GM12878 (cell line): ENCODE measurements at regions not wholly inside any gene's neighbourhood (a gene's known extent, or its start where the extent isn't known, plus 50 kb on each side); places are given as distances from the start of the nearest gene placed in this dataset.

Source experiments
- ATAC-seq: fragments of 200-7000 bp; cut with Tn5 transposase; 3 replicates; pipeline ENCODE4 v1.9.1; 2020; ENCODE audit warnings: mild to moderate bottlenecking, moderate library complexity
- BruUV-seq: library from RNA; stranded (reverse); fragments of 400-500 nt; replicated peaks from 2 replicates; lab custom pipeline; 2021; lab: Mats Ljungman, UMichigan
- CTCF ChIA-PET: fragments of 300-600 bp; sonication (Branson Sonifier 250); formaldehyde crosslinking; extraction: SDS; loops from one replicate; lab custom pipeline; 2021; ENCODE audit warnings: inconsistent platforms; lab: Yijun Ruan, JAX
- POLR2A ChIA-PET: fragments of 350-600 bp; formaldehyde crosslinking; extraction: SDS; loops from one replicate; lab custom pipeline; 2021; ENCODE audit warnings: inconsistent platforms; lab: Charles Lee
- RAD21 ChIA-PET: fragments of 300-600 bp; sonication (Branson Sonifier 250); formaldehyde crosslinking; loops from one replicate; lab custom pipeline; 2023; ENCODE audit warnings: antibody characterized with exemption; ENCODE audit not compliant: unreplicated experiment; lab: Charles Lee
- SMC1A ChIA-PET: fragments of 300-600 bp; sonication (Branson Sonifier 250); formaldehyde crosslinking; loops from one replicate; lab custom pipeline; 2023; ENCODE audit not compliant: unreplicated experiment, uncharacterized antibody; lab: Charles Lee
- DNase-seq: peaks from one replicate; pipeline ENCODE4 v3.0.0-alpha.2; 2011; ENCODE audit warnings: low read depth, low spot score
- FAIRE-seq: peaks from 3 replicates; lab custom pipeline; 2011; peaks lifted over from hg19 to GRCh38; lab: Jason Lieb, UNC
- H2AFZ ChIP-seq: 2 replicates; pipeline ENCODE4 v1.6.0; 2011; ENCODE audit warnings: low read depth, low read length, control low read depth; ENCODE audit not compliant: control insufficient read depth
- H3K27ac ChIP-seq: 2 replicates; pipeline ENCODE4 v1.5.1; 2011; ENCODE audit warnings: control low read depth; ENCODE audit not compliant: control insufficient read depth, insufficient read depth
- H3K27me3 ChIP-seq, 2 experiments: replicated peaks in 1 of 2; 2 replicates each; pipeline versions ENCODE4 v1.6.0 to v1.6.1; 2011; ENCODE audit warnings: low read length in 1 of 2; ENCODE audit not compliant: control insufficient read depth in 2 of 2, insufficient read depth in 2 of 2
- H3K36me3 ChIP-seq, 2 experiments: 2 replicates each; pipeline ENCODE4 v1.5.1; 2011; ENCODE audit warnings: low read length in 1 of 2; ENCODE audit not compliant: control insufficient read depth in 2 of 2, insufficient read depth in 2 of 2
- H3K4me1 ChIP-seq: 2 replicates; pipeline ENCODE4 v1.6.1; 2011; ENCODE audit warnings: mild to moderate bottlenecking, low read length, moderate library complexity, mixed read lengths; ENCODE audit not compliant: control insufficient read depth, insufficient read depth
- H3K4me2 ChIP-seq: 2 replicates; pipeline ENCODE4 v1.6.0; 2011; ENCODE audit warnings: control low read depth; ENCODE audit not compliant: control insufficient read depth, insufficient read depth
- H3K4me3 ChIP-seq: fragments of 200-600 bp; sonication (generic); 2 replicates; pipeline ENCODE4 v1.5.1; 2016
- H3K79me2 ChIP-seq: 2 replicates; pipeline ENCODE4 v1.6.0; 2011; ENCODE audit warnings: low read length; ENCODE audit not compliant: control insufficient read depth, insufficient read depth
- H3K9ac ChIP-seq: 2 replicates; pipeline ENCODE4 v1.8.0; 2011; ENCODE audit warnings: low read length, control low read depth, mixed read lengths; ENCODE audit not compliant: control insufficient read depth, insufficient read depth
- H3K9me3 ChIP-seq: replicated peaks from 3 replicates; pipeline ENCODE4 v1.5.1; 2011; ENCODE audit warnings: mild to moderate bottlenecking, low read length; ENCODE audit not compliant: control insufficient read depth, insufficient read depth
- H4K20me1 ChIP-seq: 2 replicates; pipeline ENCODE4 v1.6.0; 2011; ENCODE audit not compliant: control insufficient read depth, insufficient read depth
- FOXM1 ChIP-seq: IDR thresholded peaks from 2 replicates; pipeline ENCODE4 v1.6.1; 2012; ENCODE audit warnings: low read depth, mild to moderate bottlenecking, inconsistent platforms, low read length, moderate library complexity
- ZNF622 ChIP-seq: fragments of 450-650 bp; IDR thresholded peaks from 2 replicates; pipeline ENCODE4 v1.6.1; 2017; ENCODE audit warnings: mild to moderate bottlenecking, inconsistent platforms
- WGBS: methylation state at CpG from one replicate; pipeline ENCODE4 v1.1.6; 2016; ENCODE audit warnings: low lambda C conversion rate; ENCODE audit not compliant: insufficient replicate concordance, insufficient coverage; ENCODE audit errors: missing lambda C conversion rate; 5-methylcytosine and 5-hydroxymethylcytosine counted together
- in situ Hi-C: fragments of 300-500 bp; cut with MboI; formaldehyde crosslinking; loops from 9 replicates; pipeline ENCODE4 v1.14.3; 2018; ENCODE audit warnings: mixed read lengths
- intact Hi-C: fragments of 100-400 bp; cut with micrococcal nuclease; formaldehyde crosslinking; loops from one replicate; pipeline ENCODE4 v1.14.2; 2022; ENCODE audit not compliant: unreplicated experiment
- TF ChIP-seq, protein P1 (sequence below): IDR thresholded peaks from 2 replicates; pipeline ENCODE4 v1.6.1; 2011; ENCODE audit warnings: borderline replicate concordance, low read depth, mild to moderate bottlenecking, moderate library complexity, low read length; ENCODE audit not compliant: insufficient read depth, poor library complexity, severe bottlenecking
- TF ChIP-seq, protein P2 (sequence below): IDR thresholded peaks from 2 replicates; pipeline ENCODE4 v1.6.1; 2012; ENCODE audit warnings: improper control_type of control experiment, low read depth, low read length; ENCODE audit not compliant: insufficient replicate concordance

- TF ChIP-seq, protein P1, sequence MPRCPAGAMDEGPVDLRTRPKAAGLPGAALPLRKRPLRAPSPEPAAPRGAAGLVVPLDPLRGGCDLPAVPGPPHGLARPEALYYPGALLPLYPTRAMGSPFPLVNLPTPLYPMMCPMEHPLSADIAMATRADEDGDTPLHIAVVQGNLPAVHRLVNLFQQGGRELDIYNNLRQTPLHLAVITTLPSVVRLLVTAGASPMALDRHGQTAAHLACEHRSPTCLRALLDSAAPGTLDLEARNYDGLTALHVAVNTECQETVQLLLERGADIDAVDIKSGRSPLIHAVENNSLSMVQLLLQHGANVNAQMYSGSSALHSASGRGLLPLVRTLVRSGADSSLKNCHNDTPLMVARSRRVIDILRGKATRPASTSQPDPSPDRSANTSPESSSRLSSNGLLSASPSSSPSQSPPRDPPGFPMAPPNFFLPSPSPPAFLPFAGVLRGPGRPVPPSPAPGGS = no peak
- TF ChIP-seq, protein P2, sequence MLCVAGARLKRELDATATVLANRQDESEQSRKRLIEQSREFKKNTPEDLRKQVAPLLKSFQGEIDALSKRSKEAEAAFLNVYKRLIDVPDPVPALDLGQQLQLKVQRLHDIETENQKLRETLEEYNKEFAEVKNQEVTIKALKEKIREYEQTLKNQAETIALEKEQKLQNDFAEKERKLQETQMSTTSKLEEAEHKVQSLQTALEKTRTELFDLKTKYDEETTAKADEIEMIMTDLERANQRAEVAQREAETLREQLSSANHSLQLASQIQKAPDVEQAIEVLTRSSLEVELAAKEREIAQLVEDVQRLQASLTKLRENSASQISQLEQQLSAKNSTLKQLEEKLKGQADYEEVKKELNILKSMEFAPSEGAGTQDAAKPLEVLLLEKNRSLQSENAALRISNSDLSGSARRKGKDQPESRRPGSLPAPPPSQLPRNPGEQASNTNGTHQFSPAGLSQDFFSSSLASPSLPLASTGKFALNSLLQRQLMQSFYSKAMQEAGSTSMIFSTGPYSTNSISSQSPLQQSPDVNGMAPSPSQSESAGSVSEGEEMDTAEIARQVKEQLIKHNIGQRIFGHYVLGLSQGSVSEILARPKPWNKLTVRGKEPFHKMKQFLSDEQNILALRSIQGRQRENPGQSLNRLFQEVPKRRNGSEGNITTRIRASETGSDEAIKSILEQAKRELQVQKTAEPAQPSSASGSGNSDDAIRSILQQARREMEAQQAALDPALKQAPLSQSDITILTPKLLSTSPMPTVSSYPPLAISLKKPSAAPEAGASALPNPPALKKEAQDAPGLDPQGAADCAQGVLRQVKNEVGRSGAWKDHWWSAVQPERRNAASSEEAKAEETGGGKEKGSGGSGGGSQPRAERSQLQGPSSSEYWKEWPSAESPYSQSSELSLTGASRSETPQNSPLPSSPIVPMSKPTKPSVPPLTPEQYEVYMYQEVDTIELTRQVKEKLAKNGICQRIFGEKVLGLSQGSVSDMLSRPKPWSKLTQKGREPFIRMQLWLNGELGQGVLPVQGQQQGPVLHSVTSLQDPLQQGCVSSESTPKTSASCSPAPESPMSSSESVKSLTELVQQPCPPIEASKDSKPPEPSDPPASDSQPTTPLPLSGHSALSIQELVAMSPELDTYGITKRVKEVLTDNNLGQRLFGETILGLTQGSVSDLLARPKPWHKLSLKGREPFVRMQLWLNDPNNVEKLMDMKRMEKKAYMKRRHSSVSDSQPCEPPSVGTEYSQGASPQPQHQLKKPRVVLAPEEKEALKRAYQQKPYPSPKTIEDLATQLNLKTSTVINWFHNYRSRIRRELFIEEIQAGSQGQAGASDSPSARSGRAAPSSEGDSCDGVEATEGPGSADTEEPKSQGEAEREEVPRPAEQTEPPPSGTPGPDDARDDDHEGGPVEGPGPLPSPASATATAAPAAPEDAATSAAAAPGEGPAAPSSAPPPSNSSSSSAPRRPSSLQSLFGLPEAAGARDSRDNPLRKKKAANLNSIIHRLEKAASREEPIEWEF = no peak
- TF ChIP-seq FOXM1 = no peak
These were observed 283.1 kb upstream of the ATP10A start (continued) for GRCh38 chr15:26146202-26146601.

- 47% methylated on average over 2 of the region's 2 CpGs for WGBS
- no peak overlapping the region for H3K4me2 ChIP-seq
- BruUV-seq = no TSS peak
- intact Hi-C loops (no loop called here), in situ Hi-C loops (no loop called here)
- no peak overlapping the region for H3K9ac ChIP-seq
- H4K20me1 ChIP-seq = no peaks in the 10 kb centered on the region
- H3K4me3 ChIP-seq = no peak overlapping the region
- H3K27me3 ChIP-seq = no peaks in the 10 kb centered on the region
- no peak overlapping the region for H3K27ac ChIP-seq
- SMC1A ChIA-PET = no interaction called here
- no peaks in the 10 kb centered on the region for H3K9me3 ChIP-seq
- no peaks in the 10 kb centered on the region for H3K79me2 ChIP-seq
- CTCF ChIA-PET = no interaction called here
- no peak for TF ChIP-seq ZNF622
- H3K4me1 ChIP-seq = no peaks in the 10 kb centered on the region
- RAD21 ChIA-PET = no interaction called here
- FAIRE-seq (no peak), DNase-seq (no peak), ATAC-seq (no peak)
- H3K36me3 ChIP-seq = no peaks in the 10 kb centered on the region
- no peak overlapping the region for H2AFZ ChIP-seq
- POLR2A ChIA-PET = no interaction called here
These were observed 282.7 kb upstream of the ATP10A start for GRCh38 chr15:26145796-26146195.
